HG03039 (cell line): ENCODE measurements at regions not wholly inside any gene's neighbourhood (a gene's known extent, or its start where the extent isn't known, plus 50 kb on each side); places are given as distances from the start of the nearest gene placed in this dataset.
"Not testable (repeated sequence)": the region's sequence is repeated elsewhere in the genome, so short reads cannot be mapped to it uniquely, and the experiment has no call there.

ENCODE experiments used
- ATAC-seq: cut with Tn5 transposase; IDR thresholded peaks from one replicate; pipeline ENCODE4 v1.9.1; 2021; ENCODE audit warnings: mild to moderate bottlenecking, moderate library complexity; ENCODE audit not compliant: unreplicated experiment

DNA sequence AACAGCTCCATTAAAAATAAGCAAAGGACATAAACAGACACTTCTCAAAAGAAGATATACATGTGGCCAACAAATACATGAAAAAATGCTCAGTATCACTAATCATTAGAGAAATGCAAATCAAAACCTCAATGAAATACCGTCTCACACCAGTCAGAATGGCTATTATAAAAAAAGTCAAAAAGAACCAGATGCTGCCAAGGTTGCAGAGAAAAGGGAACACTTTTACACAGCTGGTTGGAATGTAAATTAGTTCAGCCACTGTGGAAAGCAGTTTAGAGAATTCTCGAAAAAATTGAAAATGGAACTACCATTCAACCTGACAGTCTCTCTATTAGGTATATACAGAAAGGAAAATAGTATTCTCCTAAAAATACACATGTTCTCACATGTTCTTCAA is 102.4 kb upstream of the FIBIN start:
- no peak for ATAC-seq

GRCh38 chr11:26896719-26897118 is 97.2 kb upstream of the FIBIN start:
- no peak for ATAC-seq

- ATAC-seq = no peak
These were observed 95.1 kb upstream of the FIBIN start for GRCh38 chr11:26898799-26899198.

DNA sequence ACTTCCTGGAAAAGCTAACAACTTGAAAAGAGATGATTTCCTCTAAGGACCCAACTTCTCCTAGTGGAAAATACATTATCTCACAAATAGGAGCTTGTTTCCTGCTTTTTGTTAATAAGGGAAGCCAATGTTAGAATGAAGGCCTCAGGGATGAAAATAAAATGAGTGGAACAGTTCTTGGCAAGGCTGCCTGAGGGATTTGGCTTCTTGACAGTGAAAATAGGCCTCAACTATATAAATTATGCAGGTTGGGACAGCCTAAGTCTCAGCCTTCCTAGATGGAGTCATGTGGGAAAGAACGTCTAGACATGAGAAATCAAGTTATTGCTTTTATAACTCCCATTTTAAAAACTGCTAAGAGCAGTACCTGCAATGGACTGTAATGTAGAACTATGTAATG is 92.8 kb upstream of the FIBIN start:
- no peak for ATAC-seq

- ATAC-seq = no peak
These were observed 89.8 kb upstream of the FIBIN start for GRCh38 chr11:26904132-26904531.

- ATAC-seq = no peak
These were observed 89.1 kb upstream of the FIBIN start for GRCh38 chr11:26904801-26905200.

DNA sequence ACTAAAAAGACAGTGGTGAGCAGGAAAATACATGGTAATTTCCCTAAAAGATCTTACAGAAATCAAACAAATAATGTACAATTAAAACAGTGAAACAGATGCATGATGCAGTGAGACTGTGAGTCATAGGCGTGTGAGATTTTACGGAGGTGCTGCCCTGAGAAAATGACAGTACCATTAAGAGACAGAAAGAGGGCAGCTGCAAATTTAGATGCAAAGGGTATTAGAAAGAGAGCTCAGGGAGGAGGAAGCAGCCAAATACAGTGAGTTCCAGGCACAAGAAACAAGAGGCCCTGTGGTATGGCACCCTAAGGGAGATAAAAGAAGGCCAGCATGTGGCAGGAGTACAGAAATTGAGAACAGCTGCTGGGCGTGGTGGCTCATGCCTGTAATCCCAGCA is 88.5 kb upstream of the FIBIN start:
- no peak for ATAC-seq

DNA sequence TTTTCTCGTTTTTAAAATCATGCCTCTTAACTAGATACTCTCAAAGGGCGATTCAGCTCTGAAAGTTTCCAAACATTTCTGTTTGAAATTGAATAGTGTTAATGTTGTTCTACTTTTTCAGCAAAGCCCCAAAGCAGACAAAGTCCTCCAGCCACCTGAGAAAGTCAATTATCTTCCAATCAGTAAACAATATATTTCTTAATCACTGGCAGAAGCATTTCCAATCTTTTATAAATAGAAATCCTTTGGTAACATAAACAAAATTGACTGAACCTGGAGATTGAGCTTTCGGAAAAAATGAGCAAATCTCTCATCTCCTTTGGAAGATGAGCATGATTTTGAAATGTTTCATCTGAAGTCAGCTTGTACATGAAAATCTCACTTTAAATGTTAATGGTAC is 84.4 kb upstream of the FIBIN start:
- ATAC-seq = no peak

GRCh38 chr11:26909991-26910591 is 83.8 kb upstream of the FIBIN start:
- ATAC-seq = no peak

GRCh38 chr11:26914968-26915367 is 78.9 kb upstream of the FIBIN start:
- ATAC-seq = peak; percentile 52

DNA sequence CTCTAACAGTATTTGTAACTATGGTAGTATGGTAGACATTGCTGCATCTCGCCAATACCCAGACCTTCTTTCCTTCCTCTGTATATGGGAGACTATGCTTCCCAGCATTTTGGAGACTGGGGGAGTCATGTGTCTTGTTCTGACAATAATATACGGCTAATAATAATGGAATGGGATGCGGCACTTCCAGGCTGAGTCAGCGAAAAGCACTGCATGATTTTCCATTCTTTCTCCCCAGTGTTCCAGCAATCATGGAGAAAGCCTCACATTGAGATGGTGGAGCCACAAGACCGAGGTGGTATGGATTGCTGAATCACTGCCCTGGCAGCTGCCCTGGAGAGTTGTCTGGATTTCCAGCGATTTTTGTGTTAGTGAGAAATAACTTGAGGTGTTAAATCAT is 77.1 kb upstream of the FIBIN start:
- ATAC-seq = no peak

DNA sequence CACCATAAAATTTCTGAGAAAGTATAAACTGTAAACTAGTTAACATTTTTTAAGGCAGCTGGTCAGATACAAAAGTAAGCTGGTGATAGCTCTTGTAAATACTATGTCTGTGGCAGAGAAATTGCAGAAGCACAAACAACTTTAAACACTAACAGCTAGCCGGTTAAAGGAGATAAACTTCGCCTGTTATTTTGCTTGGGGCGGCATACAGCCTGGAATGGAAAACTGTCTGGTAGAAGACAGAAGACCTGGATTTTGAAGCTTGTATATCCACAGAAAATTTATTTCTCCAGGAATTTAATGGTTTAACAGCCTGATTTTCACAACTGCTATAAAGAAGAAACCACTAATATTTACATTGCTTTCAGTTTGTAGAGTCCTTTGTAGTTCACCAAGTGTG is 65.3 kb upstream of the FIBIN start:
- ATAC-seq = no peak

DNA sequence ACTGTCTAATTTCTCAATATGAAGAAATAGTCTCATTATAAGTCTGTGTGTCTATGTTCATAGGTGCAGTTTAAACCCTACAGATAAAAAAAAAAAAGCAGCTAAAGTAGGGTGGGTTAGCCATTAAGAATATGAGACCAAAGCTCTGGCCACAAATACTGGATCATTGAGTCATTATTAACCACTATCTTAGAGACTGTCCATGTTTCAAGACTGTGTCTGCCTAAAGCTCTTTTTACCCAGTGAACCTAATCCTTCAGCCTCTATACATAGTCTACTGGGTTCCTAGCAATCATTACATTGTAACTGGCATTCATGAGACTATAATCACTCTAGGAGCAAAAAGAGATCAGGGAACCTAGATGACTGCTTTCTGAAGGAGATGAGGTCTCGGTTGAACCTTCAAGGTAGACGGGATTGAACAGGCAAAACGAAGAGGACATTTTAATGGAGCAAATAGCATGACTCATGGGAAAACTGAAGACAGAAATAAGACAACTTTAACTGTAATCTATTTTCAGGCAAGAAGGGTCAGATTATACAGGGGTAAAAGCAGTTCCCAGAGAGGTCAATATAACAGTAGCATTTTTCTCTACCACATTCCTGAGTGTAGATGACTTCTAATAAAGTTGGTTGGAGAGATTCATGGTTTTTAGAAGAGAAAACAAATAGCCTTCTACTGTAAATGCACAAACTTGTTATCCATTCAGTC is 64.0 kb upstream of the FIBIN start:
- no peak for ATAC-seq

GRCh38 chr11:26930518-26931247 is 63.2 kb upstream of the FIBIN start:
- no peak for ATAC-seq

GRCh38 chr11:26931248-26931631 is 62.7 kb upstream of the FIBIN start:
- no peak for ATAC-seq

DNA sequence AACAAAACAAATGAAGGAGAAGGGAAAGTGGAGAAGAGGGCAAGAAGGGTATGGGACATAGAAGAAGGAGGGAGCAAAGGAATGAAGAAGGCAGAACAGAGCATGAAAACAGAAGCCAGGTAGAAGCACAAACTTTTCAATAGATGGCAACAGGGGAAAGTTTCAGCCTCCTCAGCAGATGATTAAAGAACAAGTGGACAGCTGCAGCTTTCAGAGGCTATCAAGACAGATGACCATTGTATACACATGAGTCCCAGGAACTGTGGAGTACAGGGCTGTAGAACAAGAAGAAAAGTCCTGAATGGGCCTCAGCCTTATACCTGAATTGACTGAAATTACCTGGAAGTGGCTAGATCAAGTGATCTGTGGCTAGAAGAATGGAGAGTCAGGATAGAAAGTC is 62.0 kb upstream of the FIBIN start:
- no peak for ATAC-seq

GRCh38 chr11:26936109-26936508 is 57.8 kb upstream of the FIBIN start:
- ATAC-seq = no peak

- ATAC-seq = no peak
These were observed 56.5 kb upstream of the FIBIN start for GRCh38 chr11:26937386-26937785.

- not testable (repeated sequence) for ATAC-seq
These were observed 53.4 kb upstream of the FIBIN start for GRCh38 chr11:26940501-26940900.

DNA sequence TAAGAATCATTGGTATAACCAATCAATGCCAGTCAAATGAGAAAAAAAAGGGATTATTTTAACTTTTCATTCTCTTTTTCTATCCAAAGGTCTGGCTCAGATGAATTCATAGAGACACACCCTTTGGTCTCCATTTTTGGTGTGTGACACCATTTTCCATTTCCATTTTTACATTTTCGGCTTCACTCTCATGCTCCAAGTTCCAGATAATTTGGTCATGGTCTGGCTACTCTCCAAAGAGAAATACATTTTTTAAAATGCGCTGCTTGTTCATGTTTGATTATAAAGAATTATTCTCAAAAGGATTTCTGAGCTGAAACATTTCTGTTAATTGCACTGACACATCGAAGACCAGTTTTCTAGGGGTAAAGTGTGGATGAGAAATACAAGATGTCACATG is 51.6 kb upstream of the FIBIN start:
- no peak for ATAC-seq

DNA sequence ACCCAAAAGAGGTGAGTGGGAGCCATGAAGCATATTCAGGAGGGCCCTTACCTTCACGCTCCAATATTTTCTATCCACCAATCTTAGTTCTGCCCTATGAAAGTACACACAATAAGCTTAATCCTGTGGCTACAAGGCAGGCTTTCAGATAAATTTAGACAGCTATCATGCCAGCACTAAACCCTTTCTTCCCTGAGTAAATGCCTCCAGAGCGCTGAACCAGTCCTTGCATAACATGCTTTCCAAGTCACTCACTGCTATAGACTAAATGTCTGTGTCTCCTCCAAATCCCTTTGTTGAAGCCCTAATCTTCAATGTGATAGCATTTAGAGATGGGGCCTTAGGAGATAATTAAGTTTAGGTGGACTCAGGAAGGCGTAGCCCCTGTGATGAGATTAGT is 50.3 kb upstream of the FIBIN start:
- ATAC-seq = no peak
